ENCODE measurements at regions not wholly inside any gene's neighbourhood (a gene's known extent, or its start where the extent isn't known, plus 50 kb on each side); places are given as distances from the start of the nearest gene placed in this dataset.
"Not testable (repeated sequence)": the region's sequence is repeated elsewhere in the genome, so short reads cannot be mapped to it uniquely, and the experiment has no call there.

DNA sequence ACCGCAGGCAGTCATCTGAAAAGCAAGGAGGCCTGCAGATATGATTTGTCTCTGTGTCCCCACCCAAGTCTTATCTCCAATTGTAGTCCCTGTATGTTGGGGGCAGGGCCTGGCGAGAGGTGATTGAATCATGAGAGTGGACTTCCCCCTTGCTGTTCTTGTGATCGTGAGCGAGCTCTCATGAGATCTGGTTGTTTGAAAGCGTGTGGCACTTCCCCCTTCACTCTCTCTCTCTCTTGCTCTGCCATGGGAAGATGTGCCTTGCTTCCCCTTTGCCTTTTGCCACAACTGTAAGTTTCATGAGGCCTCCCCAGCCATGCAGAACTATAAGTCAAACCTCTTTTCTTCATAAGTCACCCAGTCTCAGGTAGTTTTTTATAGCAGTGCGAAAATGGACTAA lies 83.3 kb downstream of the TMCO5A start:
- H3K4me1 ChIP-seq = peaks cover 0 to 3% (median 0%) of the 10 kb centered on the region in 4 donors
- H3K4me3 ChIP-seq = no peak overlapping the region
- intact Hi-C loops (cut with DNase I; ENCODE audit: low total_unique reads) = no loop called here
- H3K9me3 ChIP-seq = no peaks in the 10 kb centered on the region
- TF ChIP-seq, protein P1, sequence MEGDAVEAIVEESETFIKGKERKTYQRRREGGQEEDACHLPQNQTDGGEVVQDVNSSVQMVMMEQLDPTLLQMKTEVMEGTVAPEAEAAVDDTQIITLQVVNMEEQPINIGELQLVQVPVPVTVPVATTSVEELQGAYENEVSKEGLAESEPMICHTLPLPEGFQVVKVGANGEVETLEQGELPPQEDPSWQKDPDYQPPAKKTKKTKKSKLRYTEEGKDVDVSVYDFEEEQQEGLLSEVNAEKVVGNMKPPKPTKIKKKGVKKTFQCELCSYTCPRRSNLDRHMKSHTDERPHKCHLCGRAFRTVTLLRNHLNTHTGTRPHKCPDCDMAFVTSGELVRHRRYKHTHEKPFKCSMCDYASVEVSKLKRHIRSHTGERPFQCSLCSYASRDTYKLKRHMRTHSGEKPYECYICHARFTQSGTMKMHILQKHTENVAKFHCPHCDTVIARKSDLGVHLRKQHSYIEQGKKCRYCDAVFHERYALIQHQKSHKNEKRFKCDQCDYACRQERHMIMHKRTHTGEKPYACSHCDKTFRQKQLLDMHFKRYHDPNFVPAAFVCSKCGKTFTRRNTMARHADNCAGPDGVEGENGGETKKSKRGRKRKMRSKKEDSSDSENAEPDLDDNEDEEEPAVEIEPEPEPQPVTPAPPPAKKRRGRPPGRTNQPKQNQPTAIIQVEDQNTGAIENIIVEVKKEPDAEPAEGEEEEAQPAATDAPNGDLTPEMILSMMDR (IDR thresholded peaks at IDR 0.05) = no peak
- peak; percentile 30 to 70 for DNase-seq
- H3K27me3 ChIP-seq = no peaks in the 10 kb centered on the region
- H3K36me3 ChIP-seq = no peaks in the 10 kb centered on the region
- no peak overlapping the region for H3K27ac ChIP-seq

DNA sequence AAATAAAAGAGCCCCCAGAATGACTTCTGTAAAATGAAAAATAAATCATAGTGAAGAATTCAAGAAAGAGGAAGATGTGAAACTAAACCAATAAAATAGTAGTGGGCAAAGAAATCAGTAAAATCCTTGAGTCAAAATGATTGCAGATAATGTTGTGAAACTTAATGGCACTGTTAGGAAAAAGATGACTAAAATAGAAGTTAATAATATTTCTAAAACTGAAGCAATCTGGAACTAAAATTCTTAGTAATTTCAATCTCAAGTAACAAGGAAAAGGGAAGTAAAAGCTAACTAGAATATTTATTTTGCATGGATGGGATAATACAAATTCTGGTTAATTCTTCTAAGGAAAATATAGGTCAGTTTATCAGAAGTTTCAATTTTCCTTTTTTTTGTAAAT lies 84.6 kb downstream of the TMCO5A start:
- DNase-seq = no peak
- Histone ChIP-seq H3K4me3 (no peak overlapping the region), H3K27ac (no peak overlapping the region), H3K36me3 (no peaks in the 10 kb centered on the region), H3K27me3 (no peaks in the 10 kb centered on the region), H3K9me3 (no peaks in the 10 kb centered on the region), H3K4me1 (peaks cover 0 to 3% (median 0%) of the 10 kb centered on the region in 4 donors)
- intact Hi-C loops (cut with DNase I; ENCODE audit: low total_unique reads) = no loop called here
- TF ChIP-seq, protein P1 (IDR thresholded peaks at IDR 0.05) = no peak

DNA sequence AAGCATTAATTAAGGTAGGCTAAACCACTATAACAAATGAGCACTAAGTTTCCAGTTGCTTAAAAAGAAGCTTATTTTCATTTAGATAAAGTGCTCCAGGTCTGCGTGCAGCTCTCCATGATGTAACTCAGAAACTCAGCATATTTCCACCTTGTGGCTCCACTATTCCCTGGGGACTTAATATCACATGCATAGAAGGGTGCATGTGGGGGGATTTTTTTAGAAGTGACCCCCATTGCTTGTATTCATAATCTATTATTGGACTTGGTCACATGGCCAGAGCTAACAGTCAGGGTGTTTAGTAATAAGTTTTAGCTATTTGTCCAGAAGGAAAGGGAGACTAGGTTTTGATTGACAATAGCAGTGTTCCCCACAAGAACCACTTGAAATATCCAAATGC lies 86.8 kb downstream of the TMCO5A start:
- peaks cover 0 to 3% (median 0%) of the 10 kb centered on the region in 4 donors for H3K4me1 ChIP-seq
- H3K9me3 ChIP-seq = no peaks in the 10 kb centered on the region
- H3K36me3 ChIP-seq = no peaks in the 10 kb centered on the region
- H3K4me3 ChIP-seq = no peak overlapping the region
- no peaks in the 10 kb centered on the region for H3K27me3 ChIP-seq
- no peak overlapping the region for H3K27ac ChIP-seq
- intact Hi-C loops (cut with DNase I; ENCODE audit: low total_unique reads) = no loop called here
- DNase-seq = no peak
- TF ChIP-seq, protein P1 (IDR thresholded peaks at IDR 0.05) = no peak

DNA sequence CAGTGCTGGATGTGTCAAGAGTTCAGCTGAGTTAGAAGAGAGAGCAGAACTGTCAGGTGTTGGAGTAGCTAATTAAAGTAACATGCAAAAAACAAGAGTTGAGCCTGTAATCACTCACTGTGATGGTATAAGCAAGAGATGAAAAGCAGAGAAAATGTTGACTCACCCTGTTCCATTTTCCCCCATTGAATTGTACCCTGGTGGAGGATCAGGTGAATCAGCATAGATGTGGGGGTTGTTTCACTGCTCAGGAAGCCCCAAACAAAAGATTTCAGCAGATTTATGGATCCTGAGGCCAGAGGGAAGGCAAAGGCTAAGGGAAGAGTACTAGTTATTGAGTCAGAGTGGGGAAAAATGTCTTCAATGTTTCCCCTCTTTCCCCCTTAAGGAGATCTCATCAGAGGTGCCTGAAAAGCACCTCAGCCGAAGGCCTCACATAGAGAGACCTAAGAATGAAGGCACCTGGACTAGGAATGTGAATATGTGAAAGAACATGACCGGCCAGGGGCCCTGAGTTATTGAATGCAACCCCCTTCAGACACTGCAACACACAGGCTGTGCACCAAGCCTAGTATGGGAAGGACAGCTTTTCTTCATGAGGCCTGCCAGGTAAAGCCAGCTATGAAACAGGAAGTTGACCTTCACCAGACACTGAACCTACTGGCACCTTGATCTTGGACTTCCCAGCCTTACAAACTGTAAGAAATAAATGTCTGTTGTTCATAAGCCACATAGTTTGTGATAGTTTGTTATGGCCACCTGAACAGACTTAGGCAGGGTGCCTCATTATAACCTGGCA lies 90.1 kb downstream of the TMCO5A start:
- no peaks in the 10 kb centered on the region for H3K9me3 ChIP-seq

DNA sequence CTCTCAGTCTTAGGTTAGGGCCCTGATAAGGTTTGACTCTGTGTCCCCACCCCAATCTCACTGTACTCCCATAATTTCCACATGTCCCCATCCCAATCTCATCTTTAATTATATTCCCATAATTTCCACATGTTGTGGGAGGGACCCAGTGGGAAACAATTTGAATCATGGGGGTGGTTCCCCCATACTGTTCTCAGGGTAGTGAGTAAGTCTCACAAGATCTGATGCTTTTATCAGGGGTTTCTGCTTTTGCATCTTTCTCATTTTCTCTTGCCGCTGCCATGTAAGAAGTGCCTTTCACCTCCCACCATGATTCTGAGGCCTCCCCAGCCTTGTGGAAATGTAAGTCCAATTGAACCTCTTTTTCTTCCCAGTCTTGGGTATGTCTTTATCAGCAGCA lies 91.2 kb downstream of the TMCO5A start:
- H3K36me3 ChIP-seq; H3K27ac ChIP-seq; H3K9me3 ChIP-seq; intact Hi-C loops (cut with DNase I; ENCODE audit: low total_unique reads); DNase-seq; H3K4me1 ChIP-seq; H3K27me3 ChIP-seq; H3K4me3 ChIP-seq: not testable (repeated sequence)

More for the DNA sequence above, 90.1 kb downstream of the TMCO5A start:
- no peak for DNase-seq
- intact Hi-C loops (cut with DNase I; ENCODE audit: low total_unique reads) = no loop called here
- Histone ChIP-seq H3K36me3 (no peaks in the 10 kb centered on the region), H3K4me3 (no peak overlapping the region), H3K27ac (no peak overlapping the region), H3K4me1 (peaks cover 0 to 3% (median 0%) of the 10 kb centered on the region in 4 donors), H3K27me3 (no peaks in the 10 kb centered on the region)
- TF ChIP-seq, protein P1 (IDR thresholded peaks at IDR 0.05) = no peak

DNA sequence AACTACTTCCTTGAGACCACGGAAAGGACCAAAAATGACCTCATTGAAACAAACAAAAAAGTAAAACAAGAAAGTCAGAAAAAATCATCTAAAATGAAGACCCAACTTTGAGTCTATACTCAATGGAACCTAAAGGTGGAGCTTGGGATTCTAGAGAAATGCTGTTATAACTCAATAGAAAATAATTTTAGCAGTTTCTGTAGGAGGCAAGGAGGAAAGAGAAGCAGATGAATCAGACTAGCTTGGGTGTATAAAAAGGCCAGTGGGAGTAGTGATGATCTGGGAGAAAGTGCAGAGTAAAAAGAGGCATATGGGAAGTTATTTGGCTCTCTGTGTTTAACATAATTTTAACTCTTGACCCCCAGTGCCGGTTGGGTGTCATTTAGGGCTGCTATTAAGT lies 94.4 kb downstream of the TMCO5A start:
- TF ChIP-seq, protein P1 (IDR thresholded peaks at IDR 0.05) = no peak
- no peaks in the 10 kb centered on the region for H3K27me3 ChIP-seq
- no peaks in the 10 kb centered on the region for H3K4me1 ChIP-seq
- intact Hi-C loops (cut with DNase I; ENCODE audit: low total_unique reads) = no loop called here
- H3K4me3 ChIP-seq = no peak overlapping the region
- H3K27ac ChIP-seq = no peak overlapping the region
- H3K36me3 ChIP-seq = no peaks in the 10 kb centered on the region
- DNase-seq = no peak
- H3K9me3 ChIP-seq = no peaks in the 10 kb centered on the region
